ENCODE measurements at regions not wholly inside any gene's neighbourhood (a gene's known extent, or its start where the extent isn't known, plus 50 kb on each side); places are given as distances from the start of the nearest gene placed in this dataset.

- no peaks in the 10 kb centered on the region for H3K36me3 ChIP-seq (ENCODE audit: insufficient read depth, low read length)
- DNase-seq (no peak), ATAC-seq (ENCODE audit: poor library complexity) (no peak)
- no peak overlapping the region for H3K27ac ChIP-seq (ENCODE audit: low read depth in 1 of 2, low read length in 2 of 2)
- H3K4me1 Mint-ChIP-seq (ENCODE audit: low read depth), result no peaks in the 10 kb centered on the region
- H3K9me3 ChIP-seq (ENCODE audit: control insufficient read depth in 1 of 2, insufficient read depth in 1 of 2, low read length in 2 of 2), result no peaks in the 10 kb centered on the region
- no peak overlapping the region for H3K4me3 ChIP-seq (ENCODE audit: low read length)
- TF ChIP-seq CTCF (IDR thresholded peaks at IDR 0.05), result no peak
- CTCF ChIA-PET, result no interaction called here
- H3K27ac Mint-ChIP-seq, result no peak overlapping the region
- H3K9me3 Mint-ChIP-seq, result peaks cover 2% of the 10 kb centered on the region
- no peaks in the 10 kb centered on the region for H3K27me3 Mint-ChIP-seq
- H3K4me3 Mint-ChIP-seq, result no peak overlapping the region
- POLR2A ChIA-PET, result no interaction called here
- no peaks in the 10 kb centered on the region for H3K36me3 Mint-ChIP-seq (ENCODE audit: low read depth)
- H3K4me1 ChIP-seq (ENCODE audit: insufficient read depth, low read length), result no peaks in the 10 kb centered on the region
- intact Hi-C loops (cut with DNase I, micrococcal nuclease), result no loop called here
- no peaks in the 10 kb centered on the region for H3K27me3 ChIP-seq (ENCODE audit: control insufficient read depth in 1 of 2, insufficient read depth in 2 of 2, low read length in 2 of 2)
These were observed 358.5 kb upstream of the RGMB start for GRCh38 chr5:98414938-98415337.

- Histone ChIP-seq H3K9me3 (ENCODE audit: control insufficient read depth in 1 of 2, insufficient read depth in 1 of 2, low read length in 2 of 2) (no peaks in the 10 kb centered on the region), H3K36me3 (ENCODE audit: insufficient read depth, low read length) (no peaks in the 10 kb centered on the region), H3K4me3 (ENCODE audit: low read length) (no peak overlapping the region), H3K27ac (ENCODE audit: low read depth in 1 of 2, low read length in 2 of 2) (no peak overlapping the region), H3K4me1 (ENCODE audit: insufficient read depth, low read length) (no peaks in the 10 kb centered on the region), H3K27me3 (ENCODE audit: control insufficient read depth in 1 of 2, insufficient read depth in 2 of 2, low read length in 2 of 2) (no peaks in the 10 kb centered on the region)
- H3K9me3 Mint-ChIP-seq, result no peaks in the 10 kb centered on the region
- TF ChIP-seq CTCF (IDR thresholded peaks at IDR 0.05), result no peak
- intact Hi-C loops (cut with DNase I, micrococcal nuclease), result no loop called here
- DNase-seq (no peak), ATAC-seq (ENCODE audit: poor library complexity) (no peak)
- ChIA-PET CTCF (no interaction called here), POLR2A (interaction anchor here (0.7 kb wide), 1 partner anchor 372 kb away, joined by 3 read pairs; no protein-coding TSS in a partner anchor)
- no peak overlapping the region for H3K27ac Mint-ChIP-seq
- H3K36me3 Mint-ChIP-seq (ENCODE audit: low read depth), result no peaks in the 10 kb centered on the region
- H3K4me3 Mint-ChIP-seq, result no peak overlapping the region
- H3K4me1 Mint-ChIP-seq (ENCODE audit: low read depth), result no peaks in the 10 kb centered on the region
- no peaks in the 10 kb centered on the region for H3K27me3 Mint-ChIP-seq
These were observed 357.8 kb upstream of the RGMB start for GRCh38 chr5:98415663-98416062.

GRCh38 chr5:98416541-98416940 is 356.9 kb upstream of the RGMB start:
- H3K9me3 Mint-ChIP-seq, result no peaks in the 10 kb centered on the region
- DNase-seq, result no peak
- CTCF ChIA-PET, result no interaction called here
- TF ChIP-seq CTCF (IDR thresholded peaks at IDR 0.05), result no peak
- POLR2A ChIA-PET, result interaction anchor here (0.7 kb wide), 1 partner anchor 371 kb away, joined by 3 read pairs; no protein-coding TSS in a partner anchor
- no peaks in the 10 kb centered on the region for H3K9me3 ChIP-seq (ENCODE audit: control insufficient read depth in 1 of 2, insufficient read depth in 1 of 2, low read length in 2 of 2)
- no peak overlapping the region for H3K4me3 Mint-ChIP-seq
- ATAC-seq (ENCODE audit: poor library complexity), result no peak
- H3K4me3 ChIP-seq (ENCODE audit: low read length), result no peak overlapping the region
- H3K4me1 ChIP-seq (ENCODE audit: insufficient read depth, low read length), result no peaks in the 10 kb centered on the region
- no peak overlapping the region for H3K27ac ChIP-seq (ENCODE audit: low read depth in 1 of 2, low read length in 2 of 2)
- intact Hi-C loops (cut with DNase I, micrococcal nuclease), result no loop called here
- H3K27ac Mint-ChIP-seq, result no peak overlapping the region
- H3K27me3 Mint-ChIP-seq, result no peaks in the 10 kb centered on the region
- no peaks in the 10 kb centered on the region for H3K36me3 ChIP-seq (ENCODE audit: insufficient read depth, low read length)
- no peaks in the 10 kb centered on the region for H3K36me3 Mint-ChIP-seq (ENCODE audit: low read depth)
- no peaks in the 10 kb centered on the region for H3K27me3 ChIP-seq (ENCODE audit: control insufficient read depth in 1 of 2, insufficient read depth in 2 of 2, low read length in 2 of 2)
- no peaks in the 10 kb centered on the region for H3K4me1 Mint-ChIP-seq (ENCODE audit: low read depth)
